ENCODE measurements at regions not wholly inside any gene's neighbourhood (a gene's known extent, or its start where the extent isn't known, plus 50 kb on each side); places are given as distances from the start of the nearest gene placed in this dataset.
A peak's percentile ranks its signal among the peaks of the same experiment; 100 is the strongest.

DNA sequence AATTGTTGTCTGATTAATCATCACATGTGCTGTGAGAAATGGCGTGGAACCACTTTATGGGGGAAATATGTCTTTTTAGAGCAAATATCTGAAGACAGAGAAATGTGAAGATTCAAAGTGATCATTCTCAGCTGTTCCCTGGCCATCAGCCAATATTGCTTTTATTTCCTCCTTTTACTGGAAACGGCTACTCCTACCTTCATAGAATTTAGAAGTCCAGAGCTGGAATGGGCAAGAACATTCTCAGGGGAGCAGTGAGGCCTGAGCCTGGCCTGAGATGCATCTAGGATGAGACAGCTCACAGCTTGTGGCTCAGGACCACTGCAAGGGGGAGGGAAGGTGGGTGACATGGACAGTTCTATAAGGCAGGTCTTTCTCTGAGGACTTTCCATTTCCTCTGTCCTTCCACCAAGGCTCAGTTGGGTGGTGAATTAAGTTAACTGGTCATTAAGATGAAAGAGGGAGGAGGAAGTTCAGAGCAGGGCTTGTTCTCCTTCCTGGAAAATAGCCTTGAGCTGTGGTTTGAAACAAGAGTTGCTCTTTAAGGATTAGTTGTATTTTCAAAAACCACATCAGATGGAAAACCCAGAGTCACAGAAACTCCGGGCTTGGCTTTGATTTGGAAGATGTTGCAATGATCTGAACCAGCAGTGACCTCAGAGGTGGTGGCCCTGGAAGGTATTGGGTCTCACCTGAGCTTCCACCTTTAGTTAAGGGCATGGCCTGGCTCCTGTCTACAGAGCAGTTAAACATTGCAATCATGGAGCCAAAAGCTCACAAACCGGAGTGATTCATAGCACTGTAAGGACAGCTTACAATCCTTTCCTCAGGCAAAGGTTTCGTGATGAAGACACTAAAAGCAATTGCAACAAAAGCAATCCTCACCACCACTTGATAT lies 144.3 kb downstream of the VAPA start:
- DNase-seq (ENCODE audit: low read depth), result peak; percentile 87

DNA sequence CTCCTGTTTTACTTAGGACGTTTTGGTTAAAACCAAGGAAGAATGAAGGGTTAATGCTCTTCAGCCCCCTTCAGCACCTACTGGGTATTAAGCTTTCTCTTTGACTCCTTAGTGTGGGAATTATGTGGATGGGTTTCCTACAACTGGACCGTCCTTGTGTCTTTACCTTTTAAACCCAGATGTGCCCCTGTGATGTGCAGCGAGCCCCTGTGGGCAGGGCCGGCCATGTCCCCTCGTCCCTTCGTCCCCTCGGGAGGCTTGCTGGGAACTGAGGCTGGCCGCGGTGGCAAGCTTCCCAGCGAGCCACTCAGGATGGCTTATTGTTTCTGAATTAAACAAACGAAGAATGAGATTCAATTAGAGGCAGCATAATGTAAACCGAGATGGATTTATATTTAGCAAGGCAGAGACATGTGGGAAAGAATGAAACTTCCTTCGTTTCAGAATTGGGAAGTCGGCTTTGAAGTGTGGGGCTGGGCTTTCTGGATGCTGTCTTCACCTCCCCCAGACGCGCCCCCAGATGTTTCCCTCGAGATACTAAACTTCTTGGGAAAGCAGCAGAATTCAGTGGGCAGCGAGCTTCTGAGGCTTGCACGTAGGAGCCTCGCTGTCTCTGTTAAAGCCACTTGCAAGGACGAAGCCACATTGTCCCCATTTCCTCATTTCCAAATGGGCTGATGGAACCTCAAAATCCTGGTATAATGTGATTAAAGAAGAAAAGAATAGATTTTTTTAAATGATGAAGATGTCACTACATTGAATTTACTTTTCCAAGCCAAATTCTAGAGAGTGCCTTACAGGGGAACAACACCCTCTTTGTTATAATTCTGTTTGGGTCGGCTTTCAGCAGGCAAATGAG lies 146.0 kb downstream of the VAPA start:
- no peak for DNase-seq (ENCODE audit: low read depth)

GRCh38 chr18:10060469-10060782 lies 146.6 kb downstream of the VAPA start:
- DNase-seq (ENCODE audit: low read depth), result no peak

- DNase-seq (ENCODE audit: low read depth), result no peak
Observed at GRCh38 chr18:10060841-10061240, 147.0 kb downstream of the VAPA start.

DNA sequence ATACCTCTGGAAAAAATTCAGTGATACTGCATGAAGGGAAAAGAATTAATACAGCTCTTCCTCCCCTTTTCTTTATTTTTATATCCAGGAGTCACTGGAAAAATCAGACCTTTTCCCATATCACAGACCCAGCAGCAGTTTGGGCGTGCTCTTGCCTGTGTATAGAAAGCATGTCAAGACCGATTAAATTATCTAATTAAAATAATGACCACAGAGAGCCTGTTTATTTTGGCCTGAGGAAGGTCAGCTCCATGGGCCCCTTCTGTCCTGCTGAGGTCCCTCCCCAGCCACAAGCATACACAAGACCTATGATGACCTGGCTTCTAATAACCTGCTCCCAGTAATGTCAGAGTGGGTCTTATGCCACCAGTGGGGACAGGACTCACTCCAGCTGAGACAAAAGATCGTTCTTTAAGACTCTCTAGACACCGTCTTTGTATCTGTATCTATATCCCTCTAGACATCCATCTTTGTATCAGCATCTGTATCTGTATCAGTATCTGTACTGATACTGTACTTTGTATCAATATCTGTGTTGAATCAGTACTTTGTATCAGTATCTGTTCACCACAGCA lies 147.8 kb downstream of the VAPA start:
- no peak for DNase-seq (ENCODE audit: low read depth)

DNA sequence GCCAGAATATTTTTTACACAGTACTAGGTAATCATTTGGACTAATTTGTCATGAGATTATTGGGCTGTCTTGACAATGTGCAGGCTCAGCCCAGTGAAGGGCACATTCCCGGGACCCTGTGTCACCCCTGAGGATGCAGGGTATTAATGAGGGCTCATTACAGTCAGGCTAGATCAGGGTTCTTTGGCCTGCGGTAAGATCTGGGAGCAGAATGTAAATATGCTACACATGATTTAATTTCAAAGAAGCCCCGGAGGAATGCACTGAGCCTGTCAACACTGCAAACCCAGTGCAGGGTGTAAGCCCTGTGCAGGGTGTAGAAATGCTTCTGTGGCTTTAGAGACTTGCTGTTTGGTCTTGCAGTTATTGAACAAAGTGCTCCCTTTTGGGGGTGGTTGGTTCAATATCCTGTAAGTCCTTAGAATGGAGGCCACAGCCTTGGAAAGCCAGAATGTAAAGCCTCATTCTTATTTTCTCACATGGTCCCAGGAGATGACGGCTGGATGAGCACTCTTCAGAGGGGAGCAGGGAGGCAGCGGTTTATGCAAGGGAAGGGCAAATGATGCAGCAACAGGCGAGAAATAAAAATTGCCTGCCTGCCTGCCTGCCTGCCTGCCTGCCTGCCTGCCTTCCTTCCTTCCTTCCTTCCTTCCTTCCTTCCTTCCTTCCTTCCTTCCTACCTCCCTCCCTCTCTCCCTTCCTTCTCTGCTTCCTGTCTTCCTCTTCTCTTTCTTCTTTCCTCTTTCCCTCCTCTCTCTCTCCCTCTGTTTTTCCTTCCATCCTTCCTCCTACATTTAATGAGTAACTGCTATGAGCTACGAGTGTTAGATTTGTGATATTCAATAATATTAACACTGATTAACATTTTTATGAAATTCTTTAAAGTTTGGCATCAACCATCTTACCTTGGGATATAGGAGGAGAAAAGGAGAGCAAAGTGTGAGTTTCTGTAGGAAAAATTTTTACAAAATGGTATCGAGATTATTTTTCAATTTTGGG lies 148.8 kb downstream of the VAPA start:
- DNase-seq (ENCODE audit: low read depth), result peak; percentile 61

DNA sequence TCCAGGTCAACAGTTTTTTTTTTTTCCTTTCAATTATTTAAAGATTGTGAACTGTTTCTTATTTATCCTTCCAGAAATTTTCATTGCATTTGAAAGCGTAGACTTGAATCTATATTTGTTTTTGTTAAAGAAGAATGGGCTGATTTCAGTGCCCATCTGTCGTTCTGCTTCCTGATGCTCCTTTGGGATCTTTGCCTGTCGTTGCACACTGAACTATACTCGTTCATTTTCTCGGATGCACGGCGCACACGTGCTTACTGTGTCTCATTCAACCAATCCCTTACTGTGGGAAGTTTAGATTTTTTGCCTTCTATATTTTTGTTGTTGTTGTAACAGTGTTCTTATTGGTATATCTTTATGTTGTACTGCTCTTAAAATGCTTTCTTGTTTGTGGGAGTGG lies 149.7 kb downstream of the VAPA start:
- DNase-seq (ENCODE audit: low read depth), result no peak

DNA sequence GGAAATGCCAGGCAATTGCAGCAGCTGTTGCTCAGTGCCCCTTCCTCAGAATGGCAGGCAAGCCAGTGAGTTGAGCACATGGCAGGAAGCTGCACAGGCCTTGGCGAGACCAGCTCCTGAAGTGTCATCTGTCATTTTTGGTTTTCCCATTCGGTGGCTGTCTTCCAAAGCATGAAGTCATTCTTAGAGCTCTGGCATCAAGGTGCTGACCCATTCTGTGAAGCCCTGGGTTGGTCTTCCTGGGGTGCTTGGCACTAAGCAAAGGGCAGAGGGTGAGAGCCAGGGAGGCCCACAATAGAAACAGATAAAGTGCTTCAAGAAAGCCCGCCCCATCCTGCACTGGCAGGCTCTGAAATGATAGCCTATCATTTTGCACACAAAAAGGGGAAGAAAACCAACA lies 150.5 kb downstream of the VAPA start:
- DNase-seq (ENCODE audit: low read depth), result no peak

DNA sequence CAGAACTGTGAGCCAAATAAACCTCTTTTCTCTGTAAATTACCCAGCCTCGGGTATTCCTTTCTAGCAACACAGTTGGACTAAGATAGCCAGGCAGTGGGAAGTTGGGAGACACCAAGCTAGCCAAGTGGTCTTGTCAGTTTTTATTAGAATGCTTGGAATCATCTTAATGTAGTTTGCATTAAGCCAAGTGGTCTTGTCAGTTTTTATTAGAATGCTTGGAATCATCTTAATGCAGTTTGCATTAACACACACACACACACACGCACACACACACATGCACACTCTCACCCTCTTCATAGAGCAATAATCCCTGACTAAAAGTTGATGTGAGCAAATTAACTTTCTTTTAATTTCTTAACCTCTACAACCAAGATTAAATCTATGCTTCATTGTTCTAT lies 151.5 kb downstream of the VAPA start:
- no peak for DNase-seq (ENCODE audit: low read depth)

- DNase-seq (ENCODE audit: low read depth), result no peak
Observed at GRCh38 chr18:10067670-10068659, 154.1 kb downstream of the VAPA start.

DNA sequence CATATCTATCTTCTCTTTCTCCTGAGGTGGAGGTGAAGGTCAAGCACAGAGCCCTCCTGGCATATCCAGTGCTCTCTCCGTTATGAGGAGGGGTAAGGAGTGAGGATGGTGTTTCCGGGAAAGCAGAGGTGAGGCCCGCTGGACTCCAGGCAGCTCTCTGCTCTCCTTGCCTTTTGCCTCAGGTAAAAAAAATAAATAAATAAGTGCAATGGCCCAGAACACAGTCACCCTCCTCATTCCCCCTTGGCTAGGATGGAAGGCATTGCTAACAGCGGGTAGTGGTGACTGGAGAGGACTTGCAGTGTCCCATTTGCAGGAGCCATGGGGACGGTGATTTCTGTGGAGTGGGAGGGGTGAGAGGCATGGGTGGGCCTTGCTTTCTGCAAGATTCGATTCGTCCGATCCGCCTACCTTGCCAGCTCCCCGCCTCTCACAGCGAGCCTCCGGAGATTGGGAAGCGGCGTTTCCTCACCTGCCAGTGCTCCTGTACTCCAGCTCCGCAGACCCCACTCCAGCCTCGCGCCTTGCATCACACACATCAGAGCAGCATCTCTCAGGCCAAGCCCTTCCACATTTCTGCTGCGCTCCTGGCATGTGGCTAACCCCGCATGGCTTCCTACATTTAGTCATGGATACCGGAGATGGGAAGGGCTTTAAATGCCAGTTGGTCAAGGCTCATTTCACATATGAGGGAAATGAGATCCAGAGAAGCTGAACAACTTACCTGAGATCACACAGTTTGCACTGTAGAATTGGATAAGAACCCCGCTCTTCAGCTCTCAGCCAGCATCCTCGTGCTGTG lies 155.2 kb downstream of the VAPA start:
- DNase-seq (ENCODE audit: low read depth), result no peak

DNA sequence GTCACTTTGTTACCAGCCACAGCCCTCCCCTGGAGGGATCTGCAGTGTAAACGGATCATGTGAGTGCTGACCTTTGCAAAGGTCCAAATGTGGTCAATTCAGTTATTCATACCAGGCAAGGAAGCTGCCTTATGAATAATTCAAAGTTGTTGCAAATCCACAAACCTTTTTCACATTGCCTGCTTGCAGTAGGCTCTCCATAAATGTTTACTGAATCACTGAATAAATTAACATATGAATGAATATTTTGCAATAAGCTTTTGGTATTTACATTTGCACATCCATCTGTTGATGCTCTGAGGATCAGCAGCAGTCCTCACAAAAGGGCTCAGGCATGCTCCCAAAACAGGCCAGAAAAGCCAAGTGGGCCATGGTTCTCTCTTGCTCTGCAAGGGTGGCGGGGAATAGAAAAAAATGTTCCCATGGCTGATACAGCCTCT lies 156.8 kb downstream of the VAPA start:
- DNase-seq (ENCODE audit: low read depth), result peak; percentile 74

DNA sequence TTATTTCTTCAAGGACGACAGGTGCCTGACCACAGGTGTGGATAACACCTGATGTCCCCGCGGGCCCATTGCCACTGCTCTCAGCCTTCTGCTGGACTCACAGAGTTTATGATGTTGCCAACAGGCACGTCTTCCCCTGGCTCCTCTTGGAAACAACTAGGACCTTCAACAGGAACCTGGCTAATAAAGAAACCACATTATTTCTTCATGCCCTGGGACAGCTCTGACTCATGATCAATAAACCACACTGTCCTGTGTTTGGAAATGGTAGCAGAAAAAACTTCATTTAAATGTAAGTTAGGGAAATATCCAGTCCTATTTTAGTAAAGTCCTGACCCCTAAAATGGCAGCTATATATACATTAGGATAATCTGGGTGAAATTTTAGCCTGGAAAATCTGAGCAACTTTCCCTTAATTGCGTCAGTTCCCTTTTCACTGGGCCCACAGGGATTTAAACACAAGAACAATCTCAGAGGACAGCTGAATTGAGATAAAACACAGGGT lies 158.9 kb downstream of the VAPA start:
- DNase-seq (ENCODE audit: low read depth), result peak; percentile 85

DNA sequence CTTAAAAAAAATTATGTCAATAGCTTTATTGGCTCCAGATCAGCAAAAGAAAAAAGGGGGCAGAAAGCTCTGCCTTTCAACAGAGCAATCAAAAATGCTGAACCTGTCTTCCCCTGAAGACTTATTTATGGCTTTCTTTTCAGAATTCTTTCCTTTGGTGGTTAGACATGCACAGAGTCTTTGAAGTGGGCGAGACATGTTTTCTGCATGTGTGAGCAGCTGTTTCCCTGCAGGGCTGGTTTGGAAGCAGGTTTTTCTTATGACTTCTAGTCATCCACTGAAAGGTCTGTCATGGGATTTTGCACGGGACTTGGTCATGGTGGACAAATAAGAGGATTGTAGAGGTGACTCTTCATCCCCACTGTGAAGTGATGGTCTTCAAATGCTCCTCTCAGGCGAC lies 160.3 kb downstream of the VAPA start:
- no peak for DNase-seq (ENCODE audit: low read depth)

GRCh38 chr18:10074728-10075127 lies 160.9 kb downstream of the VAPA start:
- no peak for DNase-seq (ENCODE audit: low read depth)

GRCh38 chr18:10076502-10077030 lies 162.8 kb downstream of the VAPA start:
- peak; percentile 24 for DNase-seq (ENCODE audit: low read depth)

DNA sequence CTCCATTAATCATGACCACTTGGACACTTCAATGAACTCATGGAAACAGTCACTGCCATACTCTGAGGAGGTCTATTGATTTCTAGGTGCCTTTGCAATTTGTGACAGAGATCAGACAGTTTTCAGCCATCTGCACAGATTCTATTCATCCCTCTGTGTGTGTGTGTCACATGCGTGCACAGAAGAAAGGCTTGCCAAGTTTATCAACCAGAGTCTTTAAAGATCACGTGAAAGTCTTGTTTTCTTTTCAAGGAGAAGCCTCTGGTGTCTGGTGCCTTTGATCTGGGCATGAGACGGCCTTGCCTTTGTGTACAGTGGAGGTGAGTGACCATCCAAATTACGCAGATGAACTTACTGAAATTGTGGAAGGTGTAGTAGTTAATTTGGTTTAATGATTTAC lies 164.2 kb downstream of the VAPA start:
- no peak for DNase-seq (ENCODE audit: low read depth)

DNA sequence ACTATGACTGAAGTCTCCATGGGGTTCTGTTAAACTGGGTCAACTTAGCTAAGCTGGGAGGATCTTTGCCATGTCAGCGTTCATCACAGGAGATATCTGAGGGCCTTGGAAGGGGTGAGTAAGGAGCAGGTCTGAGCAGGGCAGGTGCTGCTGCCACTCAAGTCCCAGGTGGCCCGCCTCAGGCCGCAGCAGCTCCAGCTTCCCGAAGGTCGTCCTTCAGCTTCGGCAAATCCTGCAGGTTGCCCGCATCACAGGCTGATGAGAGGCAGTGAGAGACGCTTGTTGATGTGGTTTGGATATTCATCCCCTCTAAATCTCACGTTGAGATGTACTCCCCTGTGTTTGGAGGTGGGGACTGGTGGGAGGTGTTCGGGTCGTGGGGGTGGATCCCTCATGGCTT lies 166.6 kb downstream of the VAPA start:
- DNase-seq (ENCODE audit: low read depth), result no peak

GRCh38 chr18:10081492-10081891 lies 167.7 kb downstream of the VAPA start:
- no peak for DNase-seq (ENCODE audit: low read depth)
